ENCODE measurements at regions not wholly inside any gene's neighbourhood (a gene's known extent, or its start where the extent isn't known, plus 50 kb on each side); places are given as distances from the start of the nearest gene placed in this dataset.

- Histone ChIP-seq H3K36me3 (no peaks in the 10 kb centered on the region), H3K4me3 (no peak overlapping the region), H3K4me1 (no peaks in the 10 kb centered on the region), H3K27ac (no peak overlapping the region), H3K27me3 (no peaks in the 10 kb centered on the region), H3K9me3 (no peaks in the 10 kb centered on the region)
- DNase-seq (ENCODE audit: low spot score in 2 of 2), result no peak
- no peak for TF ChIP-seq POLR2AphosphoS5 (IDR thresholded peaks at IDR 0.05)
- TF ChIP-seq POLR2A (IDR thresholded peaks at IDR 0.05), result no peak
- intact Hi-C loops (cut with DNase I; ENCODE audit: low total_unique reads), result no loop called here
These were observed 207.5 kb upstream of the PHACTR1 start for GRCh38 chr6:12509060-12509459.

GRCh38 chr6:12516070-12516469, 200.5 kb upstream of the PHACTR1 start:
- H3K27me3 ChIP-seq, result no peaks in the 10 kb centered on the region
- H3K36me3 ChIP-seq, result no peaks in the 10 kb centered on the region
- H3K27ac ChIP-seq, result no peak overlapping the region
- no peak for DNase-seq (ENCODE audit: low spot score in 2 of 2)
- H3K4me1 ChIP-seq, result no peaks in the 10 kb centered on the region
- no peaks in the 10 kb centered on the region for H3K9me3 ChIP-seq
- no peak overlapping the region for H3K4me3 ChIP-seq
- intact Hi-C loops (cut with DNase I; ENCODE audit: low total_unique reads), result no loop called here
- TF ChIP-seq CTCF (IDR thresholded peaks at IDR 0.05) (no peak), POLR2A (IDR thresholded peaks at IDR 0.05) (no peak), POLR2AphosphoS5 (IDR thresholded peaks at IDR 0.05) (no peak)

GRCh38 chr6:12522347-12522746, 194.2 kb upstream of the PHACTR1 start:
- no peak for DNase-seq (ENCODE audit: low spot score in 2 of 2)
- Histone ChIP-seq H3K9me3 (no peaks in the 10 kb centered on the region), H3K4me3 (no peak overlapping the region), H3K27ac (no peak overlapping the region), H3K36me3 (no peaks in the 10 kb centered on the region), H3K4me1 (no peaks in the 10 kb centered on the region), H3K27me3 (no peaks in the 10 kb centered on the region)
- intact Hi-C loops (cut with DNase I; ENCODE audit: low total_unique reads), result no loop called here
- TF ChIP-seq POLR2AphosphoS5 (IDR thresholded peaks at IDR 0.05) (no peak), CTCF (IDR thresholded peaks at IDR 0.05) (no peak), POLR2A (IDR thresholded peaks at IDR 0.05) (no peak)

GRCh38 chr6:12523726-12524125, 192.8 kb upstream of the PHACTR1 start:
- intact Hi-C loops (cut with DNase I; ENCODE audit: low total_unique reads), result no loop called here
- Histone ChIP-seq H3K27me3 (no peaks in the 10 kb centered on the region), H3K4me1 (no peaks in the 10 kb centered on the region), H3K4me3 (no peak overlapping the region), H3K9me3 (no peaks in the 10 kb centered on the region), H3K27ac (no peak overlapping the region), H3K36me3 (no peaks in the 10 kb centered on the region)
- no peak for DNase-seq (ENCODE audit: low spot score in 2 of 2)
- no peak for TF ChIP-seq POLR2A (IDR thresholded peaks at IDR 0.05)
- TF ChIP-seq POLR2AphosphoS5 (IDR thresholded peaks at IDR 0.05), result no peak
- no peak for TF ChIP-seq CTCF (IDR thresholded peaks at IDR 0.05)

- TF ChIP-seq POLR2A (IDR thresholded peaks at IDR 0.05), result no peak
- no peak for TF ChIP-seq CTCF (IDR thresholded peaks at IDR 0.05)
- TF ChIP-seq POLR2AphosphoS5 (IDR thresholded peaks at IDR 0.05), result no peak
- Histone ChIP-seq H3K27me3 (no peaks in the 10 kb centered on the region), H3K27ac (no peak overlapping the region), H3K36me3 (no peaks in the 10 kb centered on the region), H3K9me3 (no peaks in the 10 kb centered on the region), H3K4me1 (no peaks in the 10 kb centered on the region), H3K4me3 (no peak overlapping the region)
- intact Hi-C loops (cut with DNase I; ENCODE audit: low total_unique reads), result no loop called here
- no peak for DNase-seq (ENCODE audit: low spot score in 2 of 2)
These were observed 191.3 kb upstream of the PHACTR1 start for GRCh38 chr6:12525276-12525675.

- no peaks in the 10 kb centered on the region for H3K27me3 ChIP-seq
- no peak overlapping the region for H3K27ac ChIP-seq
- no peak for DNase-seq (ENCODE audit: low spot score in 2 of 2)
- intact Hi-C loops (cut with DNase I; ENCODE audit: low total_unique reads), result loop anchor here (2.0 kb wide), 1 partner anchor 39 kb away; no protein-coding TSS in a partner anchor
- no peak overlapping the region for H3K4me3 ChIP-seq
- no peaks in the 10 kb centered on the region for H3K36me3 ChIP-seq
- no peaks in the 10 kb centered on the region for H3K4me1 ChIP-seq
- TF ChIP-seq POLR2AphosphoS5 (IDR thresholded peaks at IDR 0.05), result no peak
- no peak for TF ChIP-seq POLR2A (IDR thresholded peaks at IDR 0.05)
- no peaks in the 10 kb centered on the region for H3K9me3 ChIP-seq
These were observed 189.2 kb upstream of the PHACTR1 start for GRCh38 chr6:12527339-12527738.

All from breast epithelium (tissue), 4 donors.